AG08396 (cell line): ENCODE measurements at regions not wholly inside any gene's neighbourhood (a gene's known extent, or its start where the extent isn't known, plus 50 kb on each side); places are given as distances from the start of the nearest gene placed in this dataset.

Experiments used
- DNase-seq: peaks from one replicate; pipeline ENCODE4 v3.0.0; 2012; ENCODE audit warnings: low spot score, mixed read lengths

- no peak for DNase-seq
Observed at GRCh38 chr5:116844015-116844414, 269.4 kb upstream of the SEMA6A start.

GRCh38 chr5:116842514-116842961, 267.9 kb upstream of the SEMA6A start:
- no peak for DNase-seq

- no peak for DNase-seq
Observed at GRCh38 chr5:116841734-116842133, 267.1 kb upstream of the SEMA6A start.

- no peak for DNase-seq
Observed at GRCh38 chr5:116838011-116838536, 263.5 kb upstream of the SEMA6A start.

- no peak for DNase-seq
Observed at GRCh38 chr5:116834796-116835515, 260.3 kb upstream of the SEMA6A start.

- DNase-seq: no peak
Observed at GRCh38 chr5:116830079-116830478, 255.5 kb upstream of the SEMA6A start.

- DNase-seq: no peak
Observed at GRCh38 chr5:116827078-116827477, 252.5 kb upstream of the SEMA6A start.

GRCh38 chr5:116825486-116825885, 250.9 kb upstream of the SEMA6A start:
- DNase-seq: no peak

- no peak for DNase-seq
Observed at GRCh38 chr5:116824751-116825438, 250.3 kb upstream of the SEMA6A start.

- DNase-seq: no peak
Observed at GRCh38 chr5:116814626-116815385, 240.2 kb upstream of the SEMA6A start.

GRCh38 chr5:116813906-116814305, 239.3 kb upstream of the SEMA6A start:
- DNase-seq: no peak

GRCh38 chr5:116813356-116813755, 238.7 kb upstream of the SEMA6A start:
- no peak for DNase-seq

- DNase-seq: no peak
Observed at GRCh38 chr5:116810951-116811350, 236.3 kb upstream of the SEMA6A start.

- DNase-seq: no peak
Observed at GRCh38 chr5:116806836-116807235, 232.2 kb upstream of the SEMA6A start.

- no peak for DNase-seq
Observed at GRCh38 chr5:116799401-116799800, 224.8 kb upstream of the SEMA6A start.

- no peak for DNase-seq
Observed at GRCh38 chr5:116795189-116795588, 220.6 kb upstream of the SEMA6A start.

- no peak for DNase-seq
Observed at GRCh38 chr5:116789522-116789921, 214.9 kb upstream of the SEMA6A start.

GRCh38 chr5:116788851-116789403, 214.3 kb upstream of the SEMA6A start:
- DNase-seq: no peak

- DNase-seq: no peak
Observed at GRCh38 chr5:116787570-116787969, 212.9 kb upstream of the SEMA6A start.

- DNase-seq: no peak
Observed at GRCh38 chr5:116785106-116785505, 210.5 kb upstream of the SEMA6A start.

- no peak for DNase-seq
Observed at GRCh38 chr5:116779846-116780245, 205.2 kb upstream of the SEMA6A start.

GRCh38 chr5:116778651-116779280, 204.1 kb upstream of the SEMA6A start:
- no peak for DNase-seq
